Medulla oblongata (tissue), 1 donor: ENCODE measurements at regions not wholly inside any gene's neighbourhood (a gene's known extent, or its start where the extent isn't known, plus 50 kb on each side); places are given as distances from the start of the nearest gene placed in this dataset.
"Not testable (repeated sequence)": the region's sequence is repeated elsewhere in the genome, so short reads cannot be mapped to it uniquely, and the experiment has no call there.

Source experiments
- DNase-seq: peaks from one replicate; pipeline ENCODE4 v3.0.0-alpha.2; 2015; ENCODE audit errors: extremely low spot score

GRCh38 chr2:123359636-123360035 lies 665.5 kb upstream of the CNTNAP5 start:
- no peak for DNase-seq

GRCh38 chr2:123362671-123363440 lies 662.2 kb upstream of the CNTNAP5 start:
- DNase-seq: no peak

- no peak for DNase-seq
These were observed 661.3 kb upstream of the CNTNAP5 start for GRCh38 chr2:123363826-123364225.

- peak; percentile 17 for DNase-seq
These were observed 660.7 kb upstream of the CNTNAP5 start for GRCh38 chr2:123364243-123364896.

GRCh38 chr2:123366239-123366837 lies 658.7 kb upstream of the CNTNAP5 start:
- DNase-seq: no peak

- no peak for DNase-seq
These were observed 654.9 kb upstream of the CNTNAP5 start for GRCh38 chr2:123370186-123370585.

- DNase-seq: no peak
These were observed 653.6 kb upstream of the CNTNAP5 start for GRCh38 chr2:123371535-123371934.

- DNase-seq: peak; percentile 8
These were observed 644.6 kb upstream of the CNTNAP5 start for GRCh38 chr2:123380370-123380935.

- DNase-seq: no peak
These were observed 609.4 kb upstream of the CNTNAP5 start for GRCh38 chr2:123415678-123416077.

GRCh38 chr2:123419976-123420375 lies 605.1 kb upstream of the CNTNAP5 start:
- no peak for DNase-seq

GRCh38 chr2:123434546-123435395 lies 590.3 kb upstream of the CNTNAP5 start:
- DNase-seq: no peak

- no peak for DNase-seq
These were observed 586.8 kb upstream of the CNTNAP5 start for GRCh38 chr2:123438251-123438650.

- peak; percentile 33 for DNase-seq
These were observed 586.4 kb upstream of the CNTNAP5 start for GRCh38 chr2:123438675-123439074.

- DNase-seq: no peak
These were observed 576.3 kb upstream of the CNTNAP5 start for GRCh38 chr2:123448801-123449200.

GRCh38 chr2:123451542-123451941 lies 573.5 kb upstream of the CNTNAP5 start:
- no peak for DNase-seq

GRCh38 chr2:123453046-123453700 lies 571.9 kb upstream of the CNTNAP5 start:
- DNase-seq: no peak

GRCh38 chr2:123453772-123454171 lies 571.3 kb upstream of the CNTNAP5 start:
- DNase-seq: no peak

GRCh38 chr2:123455234-123455633 lies 569.9 kb upstream of the CNTNAP5 start:
- not testable (repeated sequence) for DNase-seq

- no peak for DNase-seq
These were observed 568.7 kb upstream of the CNTNAP5 start for GRCh38 chr2:123456416-123456815.

GRCh38 chr2:123463886-123464285 lies 561.2 kb upstream of the CNTNAP5 start:
- no peak for DNase-seq

- no peak for DNase-seq
These were observed 557.0 kb upstream of the CNTNAP5 start for GRCh38 chr2:123468071-123468470.
